Gastrocnemius medialis (tissue), 4 donors: ENCODE measurements at regions not wholly inside any gene's neighbourhood (a gene's known extent, or its start where the extent isn't known, plus 50 kb on each side); places are given as distances from the start of the nearest gene placed in this dataset.

Source experiments
- CTCF ChIP-seq, 5 experiments: fragments of 450-650 bp in 3 of 5; fragments of 200-600 bp in 2 of 5; sonication (generic) in 2 of 5; IDR thresholded peaks in 4 of 5; conservative IDR thresholded peaks in 1 of 5; 1 replicate in 4 of 5; 2 replicates in 1 of 5; pipeline ENCODE4 v1.5.1; 2016 to 2019; ENCODE audit warnings: antibody characterized with exemption in 5 of 5, mild to moderate bottlenecking in 3 of 5, moderate library complexity in 3 of 5
- POLR2A ChIP-seq, 2 donors: fragments of 450-650 bp; IDR thresholded peaks; one replicate each; pipeline ENCODE4 v1.6.1; 2017; ENCODE audit warnings: antibody characterized with exemption in 2 of 2, mild to moderate bottlenecking in 2 of 2, moderate library complexity in 2 of 2

GRCh38 chr15:70348226-70348543, 250.5 kb upstream of the TLE3 start:
- TF ChIP-seq CTCF (IDR thresholded peaks at IDR 0.05 in 4 of 5, conservative IDR thresholded peaks at IDR 0.05 in 1 of 5) = no peak
- no peak for TF ChIP-seq POLR2A (IDR thresholded peaks at IDR 0.05)
